Dedifferentiated amniotic fluid mesenchymal stem cell (primary cell): ENCODE measurements at regions not wholly inside any gene's neighbourhood (a gene's known extent, or its start where the extent isn't known, plus 50 kb on each side); places are given as distances from the start of the nearest gene placed in this dataset.
"Not testable (repeated sequence)": the region's sequence is repeated elsewhere in the genome, so short reads cannot be mapped to it uniquely, and the experiment has no call there.

Experiments
- DNase-seq: peaks from one replicate; pipeline ENCODE4 v3.0.0-alpha.2; 2016; ENCODE audit errors: extremely low spot score

- not testable (repeated sequence) for DNase-seq
Observed at GRCh38 chr18:15315301-15315700, 567.3 kb downstream of the ANKRD30B start.

- not testable (repeated sequence) for DNase-seq
Observed at GRCh38 chr18:15318655-15319054, 570.7 kb downstream of the ANKRD30B start.

DNA sequence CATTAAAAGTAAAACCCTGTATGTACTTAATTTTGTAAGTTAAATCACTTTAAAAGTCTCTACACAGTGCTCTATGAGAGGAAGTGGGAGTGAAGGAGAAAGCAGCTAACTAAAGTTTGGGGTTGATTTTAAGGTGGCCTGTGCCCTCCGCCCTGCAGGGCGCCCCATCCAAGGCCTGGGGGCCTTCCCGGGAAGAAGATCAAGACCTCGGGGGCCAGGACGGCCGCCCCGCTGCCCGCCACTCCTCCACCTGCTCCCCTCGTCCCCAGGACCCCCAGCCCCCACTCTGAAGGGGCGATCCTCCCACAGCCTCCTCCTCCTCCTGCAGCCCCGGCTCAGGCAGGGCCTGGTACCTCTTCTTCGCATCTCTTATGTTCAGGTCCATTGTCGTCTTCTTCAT is 581.7 kb downstream of the ANKRD30B start:
- DNase-seq: not testable (repeated sequence)

GRCh38 chr18:15330149-15330548 is 582.2 kb downstream of the ANKRD30B start:
- not testable (repeated sequence) for DNase-seq

DNA sequence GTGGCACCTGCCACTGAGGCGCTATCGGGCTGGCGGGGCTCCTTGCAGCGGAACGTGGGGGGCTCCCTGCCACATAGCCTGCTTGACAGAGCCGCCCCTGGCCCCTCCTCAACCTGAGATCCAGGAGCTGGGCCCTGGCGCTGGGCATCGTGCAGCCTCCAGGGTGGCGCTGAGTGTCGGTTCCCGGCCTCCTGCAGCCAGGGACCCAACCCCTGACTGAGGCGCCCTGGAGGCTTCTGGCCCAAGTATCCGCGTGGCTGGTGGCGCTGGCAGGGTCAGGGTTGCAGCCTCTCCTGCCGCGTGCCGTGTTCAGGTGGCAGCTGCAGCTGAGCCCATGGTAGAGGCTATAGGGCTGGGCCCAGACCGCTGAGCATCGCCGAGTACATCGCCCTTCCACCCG is 582.6 kb downstream of the ANKRD30B start:
- DNase-seq: not testable (repeated sequence)

DNA sequence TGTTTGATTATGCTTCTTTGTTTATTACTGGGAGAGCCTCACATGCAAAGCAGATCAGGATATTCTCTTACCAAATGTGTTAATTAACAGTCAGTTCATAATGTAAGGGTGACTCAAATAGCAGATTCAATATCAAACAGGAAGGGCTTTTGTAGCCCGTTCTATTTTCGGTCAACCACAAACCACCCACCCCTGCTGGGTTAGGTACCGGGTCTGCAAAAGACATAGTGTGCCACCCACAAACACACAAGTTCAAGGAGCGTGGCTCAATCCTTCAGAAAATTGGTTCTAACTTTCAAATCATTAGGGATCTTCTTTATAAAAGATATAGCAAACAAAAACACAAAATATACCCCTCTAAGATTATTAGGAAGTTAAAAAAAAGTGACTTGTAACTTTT is 627.7 kb downstream of the ANKRD30B start:
- DNase-seq: not testable (repeated sequence)

- DNase-seq: peak; percentile 17
Observed at GRCh38 chr18:15407874-15408273, 659.9 kb downstream of the ANKRD30B start.
